ENCODE measurements at regions not wholly inside any gene's neighbourhood (a gene's known extent, or its start where the extent isn't known, plus 50 kb on each side); places are given as distances from the start of the nearest gene placed in this dataset.

- Histone ChIP-seq H3K9me3 (no peaks in the 10 kb centered on the region), H3K4me1 (no peaks in the 10 kb centered on the region), H3K27me3 (no peaks in the 10 kb centered on the region), H3K27ac (no peak overlapping the region), H3K4me3 (no peak overlapping the region), H3K36me3 (ENCODE audit: low read depth, missing control alignments) (no peaks in the 10 kb centered on the region)
- no peak for TF ChIP-seq CTCF (IDR thresholded peaks at IDR 0.05)
- no peak for TF ChIP-seq POLR2A (IDR thresholded peaks at IDR 0.05)
- WGBS, 2 donors: 89 to 93% methylated on average over 9 of the region's 9 CpGs
- intact Hi-C loops (cut with DNase I; ENCODE audit: low total_unique reads): no loop called here
- no peak for DNase-seq
Measured at GRCh38 chr6:134464690-134465411, 146.9 kb upstream of the SGK1 start.

GRCh38 chr6:134458857-134459657 is 141.1 kb upstream of the SGK1 start:
- no peaks in the 10 kb centered on the region for H3K36me3 ChIP-seq (ENCODE audit: low read depth, missing control alignments)
- intact Hi-C loops (cut with DNase I; ENCODE audit: low total_unique reads): no loop called here
- TF ChIP-seq CTCF (IDR thresholded peaks at IDR 0.05) (no peak), POLR2A (IDR thresholded peaks at IDR 0.05) (no peak)
- H3K27me3 ChIP-seq: no peaks in the 10 kb centered on the region
- no peak overlapping the region for H3K4me3 ChIP-seq
- 85 to 86% methylated on average over 7 of the region's 7 CpGs for WGBS, 2 donors
- no peaks in the 10 kb centered on the region for H3K4me1 ChIP-seq
- no peaks in the 10 kb centered on the region for H3K9me3 ChIP-seq
- no peak overlapping the region for H3K27ac ChIP-seq
- DNase-seq: no peak

- TF ChIP-seq POLR2A (IDR thresholded peaks at IDR 0.05): no peak
- TF ChIP-seq CTCF (IDR thresholded peaks at IDR 0.05): no peak
- DNase-seq: no peak
- intact Hi-C loops (cut with DNase I; ENCODE audit: low total_unique reads): no loop called here
- Histone ChIP-seq H3K36me3 (ENCODE audit: low read depth, missing control alignments) (no peaks in the 10 kb centered on the region), H3K4me1 (no peaks in the 10 kb centered on the region), H3K27me3 (no peaks in the 10 kb centered on the region), H3K27ac (no peak overlapping the region), H3K4me3 (no peak overlapping the region), H3K9me3 (no peaks in the 10 kb centered on the region)
- 86 to 87% methylated on average over 5 of the region's 5 CpGs for WGBS, 2 donors
Measured at GRCh38 chr6:134457941-134458340, 140.0 kb upstream of the SGK1 start.

- H3K36me3 ChIP-seq (ENCODE audit: low read depth, missing control alignments): no peaks in the 10 kb centered on the region
- H3K9me3 ChIP-seq: no peaks in the 10 kb centered on the region
- H3K4me1 ChIP-seq: no peaks in the 10 kb centered on the region
- no peak for DNase-seq
- H3K4me3 ChIP-seq: no peak overlapping the region
- no peak for TF ChIP-seq POLR2A (IDR thresholded peaks at IDR 0.05)
- no peak for TF ChIP-seq CTCF (IDR thresholded peaks at IDR 0.05)
- 89 to 97% methylated on average over 2 of the region's 2 CpGs for WGBS, 2 donors
- intact Hi-C loops (cut with DNase I; ENCODE audit: low total_unique reads): no loop called here
- no peak overlapping the region for H3K27ac ChIP-seq
- H3K27me3 ChIP-seq: no peaks in the 10 kb centered on the region
Measured at GRCh38 chr6:134456226-134456625, 138.3 kb upstream of the SGK1 start.
